ENCODE measurements at regions not wholly inside any gene's neighbourhood (a gene's known extent, or its start where the extent isn't known, plus 50 kb on each side); places are given as distances from the start of the nearest gene placed in this dataset.

DNA sequence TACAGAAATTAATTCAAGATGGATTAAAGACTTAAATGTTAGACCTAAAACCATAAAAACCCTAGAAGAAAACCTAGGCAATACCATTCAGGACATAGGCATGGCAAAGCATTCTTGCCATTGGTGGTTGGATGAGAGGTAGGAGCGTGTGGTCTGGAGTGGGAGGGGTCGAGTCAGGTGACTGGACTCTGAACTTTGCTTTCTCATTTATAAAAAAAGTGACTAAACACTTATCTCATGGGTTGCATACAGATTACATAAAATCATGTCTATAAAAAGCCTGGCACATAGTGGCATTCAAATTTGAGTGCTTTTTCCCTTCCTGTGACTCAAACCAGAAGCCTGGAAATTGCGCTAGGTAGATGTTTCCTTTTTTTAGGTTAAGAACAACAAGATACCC lies 159.7 kb upstream of the SHISA6 start:
- no peak for DNase-seq (ENCODE audit: low read depth)

- no peak for DNase-seq (ENCODE audit: low read depth)
These were observed 163.3 kb upstream of the SHISA6 start for GRCh38 chr17:11077673-11078072.

GRCh38 chr17:11074451-11074850 lies 166.6 kb upstream of the SHISA6 start:
- no peak for DNase-seq (ENCODE audit: low read depth)

DNA sequence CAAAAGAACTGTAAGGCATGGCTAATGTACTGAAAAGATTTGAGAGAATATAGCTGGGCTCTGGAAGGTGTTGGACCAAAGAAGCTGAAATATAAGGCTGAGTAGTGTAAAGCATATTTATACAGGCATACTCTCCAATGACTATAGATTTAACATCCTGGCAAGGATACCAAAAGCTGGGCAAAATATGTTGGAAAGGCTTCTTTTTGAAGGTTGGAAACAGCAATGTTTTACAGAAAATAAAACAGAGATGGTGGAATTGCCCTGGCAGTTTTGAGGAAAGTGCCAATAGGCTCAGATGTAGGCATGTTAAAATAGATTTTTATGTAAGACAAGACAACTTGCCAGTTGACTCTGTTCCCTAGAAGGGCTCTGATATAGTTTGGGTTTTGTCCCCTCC lies 184.1 kb upstream of the SHISA6 start:
- no peak for DNase-seq (ENCODE audit: low read depth)

DNA sequence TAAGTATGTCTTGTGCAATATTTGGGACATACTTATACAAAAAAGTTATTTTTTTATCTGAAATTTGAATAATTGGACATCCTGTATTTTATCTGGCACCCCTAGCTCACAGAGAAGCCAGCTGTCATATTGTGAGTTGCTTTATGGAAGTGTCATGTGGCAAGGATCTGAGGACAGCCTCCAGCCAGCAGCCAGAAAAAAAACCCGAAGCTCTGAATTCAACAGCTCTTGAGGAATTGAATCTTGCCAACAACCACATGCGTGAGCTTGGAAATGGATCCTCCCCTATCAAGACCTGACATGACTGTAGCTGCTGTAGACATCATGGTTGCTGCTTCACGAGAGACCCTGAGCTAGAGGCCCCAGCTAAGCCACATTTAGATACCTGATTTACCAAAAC lies 187.2 kb upstream of the SHISA6 start:
- DNase-seq (ENCODE audit: low read depth): no peak

GRCh38 chr17:11049539-11049938 lies 191.5 kb upstream of the SHISA6 start:
- no peak for DNase-seq (ENCODE audit: low read depth)

DNA sequence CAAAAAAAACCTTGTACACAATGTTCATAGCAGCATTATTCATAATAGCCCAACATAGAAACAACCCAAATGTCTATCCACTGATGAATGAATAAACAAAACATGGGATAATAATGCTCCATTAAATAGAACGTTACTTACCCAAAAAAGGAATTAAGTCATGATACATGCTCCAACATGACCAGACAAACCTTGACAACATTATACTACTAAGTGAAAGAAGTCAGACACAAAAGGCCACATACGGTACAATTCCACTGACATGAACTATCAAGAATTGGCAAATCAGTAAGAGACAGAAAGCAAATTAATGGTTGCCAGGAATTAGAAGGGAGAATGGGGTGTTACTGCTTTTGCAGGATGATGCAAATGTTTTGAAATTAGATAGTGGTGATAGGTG lies 193.8 kb upstream of the SHISA6 start:
- DNase-seq (ENCODE audit: low read depth): no peak

DNA sequence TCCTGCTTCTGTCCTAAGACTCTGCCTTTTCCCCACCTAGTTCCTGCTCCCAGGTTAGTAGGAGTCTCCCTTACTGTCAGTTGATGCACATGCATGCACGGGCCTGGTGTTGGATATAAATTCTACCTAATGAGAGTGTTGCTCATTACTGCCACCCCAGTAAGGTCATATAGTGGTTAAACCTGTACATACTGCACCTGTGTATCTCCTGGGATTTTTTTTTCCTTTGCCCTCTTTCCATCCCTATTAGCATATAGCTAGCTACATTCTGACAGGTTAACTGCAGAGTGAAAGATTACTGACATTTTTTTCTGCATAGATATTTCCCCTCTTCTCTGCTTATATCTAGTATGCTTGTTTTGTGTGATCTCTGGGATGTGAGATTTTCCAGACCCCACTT lies 201.5 kb upstream of the PIRT start:
- DNase-seq (ENCODE audit: low read depth): no peak

GRCh38 chr17:11035681-11036080 lies 197.8 kb upstream of the PIRT start:
- no peak for DNase-seq (ENCODE audit: low read depth)

GRCh38 chr17:11031787-11032186 lies 193.9 kb upstream of the PIRT start:
- DNase-seq (ENCODE audit: low read depth): no peak

DNA sequence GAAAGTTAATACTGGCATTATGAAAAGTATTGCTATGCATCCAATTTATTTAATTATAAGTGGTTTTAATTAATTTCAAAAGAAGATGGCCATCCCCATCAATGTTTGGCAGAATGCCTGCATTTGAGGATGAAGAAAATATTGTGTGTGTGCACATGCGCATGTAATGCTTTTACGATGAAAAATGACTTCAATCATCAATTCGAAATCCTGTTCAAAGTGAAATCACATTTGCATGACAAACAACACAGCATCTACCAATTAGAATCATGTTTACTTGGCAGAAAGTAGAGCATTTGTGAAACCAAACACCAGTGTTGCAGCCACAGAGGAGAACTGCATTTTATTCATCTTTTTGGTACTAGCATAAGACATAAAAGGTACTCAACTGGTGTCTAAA lies 191.9 kb upstream of the PIRT start:
- no peak for DNase-seq (ENCODE audit: low read depth)

DNA sequence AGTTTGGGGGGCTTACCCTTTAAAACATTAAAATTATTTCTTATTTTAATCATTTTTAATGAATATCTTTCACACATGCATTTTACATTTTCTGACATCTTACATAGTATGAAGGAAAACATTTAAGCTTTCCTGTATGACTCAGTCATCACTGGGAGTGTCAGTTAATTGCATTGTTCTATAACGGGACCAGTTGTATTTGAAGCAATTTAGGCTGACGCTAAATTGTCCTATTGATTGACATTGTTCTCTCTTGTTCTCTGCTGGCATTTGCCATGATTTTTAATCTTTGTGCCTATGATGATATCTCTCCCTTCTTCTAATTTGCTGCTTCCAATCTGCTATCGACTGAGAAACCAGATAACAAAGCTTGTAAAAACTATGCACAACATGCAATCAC lies 190.5 kb upstream of the PIRT start:
- no peak for DNase-seq (ENCODE audit: low read depth)

- DNase-seq (ENCODE audit: low read depth): no peak
These were observed 189.0 kb upstream of the PIRT start for GRCh38 chr17:11026903-11027302.

GRCh38 chr17:11023639-11024479 lies 186.0 kb upstream of the PIRT start:
- no peak for DNase-seq (ENCODE audit: low read depth)

GRCh38 chr17:11006530-11006929 lies 168.6 kb upstream of the PIRT start:
- no peak for DNase-seq (ENCODE audit: low read depth)

DNA sequence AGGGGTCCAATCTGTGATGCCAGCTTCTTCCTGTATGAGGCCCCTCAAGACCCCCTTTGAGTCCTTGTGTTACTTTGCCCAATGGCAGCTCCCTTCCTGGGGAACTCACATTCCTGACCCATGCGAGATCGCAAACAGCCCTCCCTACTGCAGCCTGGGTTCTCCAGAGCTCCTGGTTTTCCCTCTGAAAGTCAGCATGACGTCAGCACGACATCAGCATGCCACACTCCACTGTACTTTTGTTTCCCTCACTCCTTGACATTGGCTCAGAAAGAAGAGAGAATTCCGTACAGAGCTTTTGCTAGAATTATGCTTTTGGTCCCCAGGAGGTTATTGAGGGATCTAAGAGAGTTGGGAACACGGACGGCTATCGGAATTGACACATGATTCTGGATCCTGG lies 168.1 kb upstream of the PIRT start:
- no peak for DNase-seq (ENCODE audit: low read depth)

DNA sequence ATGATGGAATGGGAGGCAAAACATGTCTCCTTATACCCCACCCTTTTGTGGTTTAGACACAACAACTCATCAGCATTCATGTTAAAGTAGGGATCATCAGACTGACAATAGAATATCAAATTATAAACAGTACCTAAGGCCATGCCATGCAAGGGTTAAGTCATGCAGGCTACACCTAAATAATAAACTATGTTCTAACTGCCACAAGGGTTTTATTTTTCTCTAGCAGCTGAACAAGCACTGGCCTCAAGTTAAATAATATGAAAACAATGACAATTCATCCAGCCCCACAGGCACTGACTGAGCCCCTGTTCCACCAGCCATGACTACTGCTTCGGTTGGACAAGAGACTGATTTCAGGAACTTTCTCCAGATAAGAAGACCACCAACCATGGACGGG lies 164.5 kb upstream of the PIRT start:
- no peak for DNase-seq (ENCODE audit: low read depth)

DNA sequence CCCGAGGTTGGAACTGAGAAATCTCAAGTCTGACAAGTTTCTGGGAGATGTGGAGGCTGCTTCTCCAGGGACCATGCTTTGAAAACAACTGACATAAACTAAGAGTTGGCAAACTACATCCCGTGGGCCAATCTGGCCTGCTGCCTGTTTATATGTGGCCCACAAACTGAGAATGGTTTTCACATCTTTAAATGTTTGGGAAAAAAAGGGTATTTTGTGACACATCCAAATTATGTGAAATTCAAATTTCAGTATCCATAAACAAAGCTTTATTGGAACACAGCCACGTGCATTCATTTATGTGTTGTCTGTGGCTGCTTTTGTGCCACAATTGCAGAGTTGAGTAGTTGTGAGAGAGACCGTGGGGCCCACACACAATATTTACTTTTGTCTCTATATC lies 163.8 kb upstream of the PIRT start:
- no peak for DNase-seq (ENCODE audit: low read depth)

- DNase-seq (ENCODE audit: low read depth): no peak
These were observed 161.6 kb upstream of the PIRT start for GRCh38 chr17:10999484-10999883.

DNA sequence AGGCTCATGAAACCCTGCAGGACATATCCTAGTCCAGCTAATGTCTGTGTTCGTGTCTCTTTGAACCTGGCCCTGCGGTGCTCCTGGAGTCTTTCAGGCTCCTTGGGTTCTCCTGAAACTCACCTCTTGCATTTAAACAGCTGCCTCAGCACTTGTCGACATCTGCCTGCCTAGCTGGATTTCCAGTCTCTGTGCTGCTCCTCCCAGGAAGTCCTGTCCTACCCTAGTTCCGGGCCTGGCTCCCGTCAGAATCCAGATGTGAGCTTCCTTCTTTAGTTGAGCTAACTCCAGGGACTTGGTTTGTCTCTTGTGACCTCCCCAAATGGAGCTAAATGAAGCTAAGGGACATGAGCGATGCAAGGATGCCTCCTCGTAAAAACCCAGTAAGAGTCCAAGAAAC lies 155.2 kb upstream of the PIRT start:
- no peak for DNase-seq (ENCODE audit: low read depth)

GRCh38 chr17:10992106-10992880 lies 154.4 kb upstream of the PIRT start:
- no peak for DNase-seq (ENCODE audit: low read depth)

- no peak for DNase-seq (ENCODE audit: low read depth)
These were observed 149.9 kb upstream of the PIRT start for GRCh38 chr17:10987786-10988185.

- DNase-seq (ENCODE audit: low read depth): no peak
These were observed 146.3 kb upstream of the PIRT start for GRCh38 chr17:10984220-10984619.
